Stimulated activated naive CD8-positive, alpha-beta T cell treated with anti-CD3 and anti-CD28 coated beads, Interleukin-15, Interleukin-2, amounts not matched to agents 100 ng/mL and 50 ng/mL, for 24 hours (primary cell): ENCODE measurements at regions not wholly inside any gene's neighbourhood (a gene's known extent, or its start where the extent isn't known, plus 50 kb on each side); places are given as distances from the start of the nearest gene placed in this dataset.
"Not testable (repeated sequence)": the region's sequence is repeated elsewhere in the genome, so short reads cannot be mapped to it uniquely, and the experiment has no call there.

ENCODE experiments used
- H3K27ac Mint-ChIP-seq: one replicate; pipeline ENCODE4 v1.8.0; 2021; ENCODE audit warnings: mild to moderate bottlenecking, mixed read lengths
- H3K27me3 Mint-ChIP-seq: one replicate; pipeline ENCODE4 v1.8.0; 2021; ENCODE audit warnings: mixed read lengths
- H3K36me3 Mint-ChIP-seq: one replicate; pipeline ENCODE4 v1.8.0; 2021; ENCODE audit warnings: low read depth, mixed read lengths
- H3K4me1 Mint-ChIP-seq: one replicate; pipeline ENCODE4 v1.8.0; 2021; ENCODE audit warnings: low read depth, mixed read lengths
- H3K4me3 Mint-ChIP-seq: one replicate; pipeline ENCODE4 v1.8.0; 2021; ENCODE audit warnings: mild to moderate bottlenecking, mixed read lengths
- H3K9me3 Mint-ChIP-seq: one replicate; pipeline ENCODE4 v1.8.0; 2021; ENCODE audit warnings: mixed read lengths

- H3K4me1 Mint-ChIP-seq = peaks cover 5% of the 10 kb centered on the region
- H3K36me3 Mint-ChIP-seq = peaks cover 37% of the 10 kb centered on the region
- H3K27me3 Mint-ChIP-seq = no peaks in the 10 kb centered on the region
- H3K27ac Mint-ChIP-seq = no peak overlapping the region
- H3K4me3 Mint-ChIP-seq = no peak overlapping the region
- no peaks in the 10 kb centered on the region for H3K9me3 Mint-ChIP-seq
These were observed 50.5 kb upstream of the CD99 start for GRCh38 chrX:2640436-2641150.

- Mint-ChIP-seq H3K27me3 (no peaks in the 10 kb centered on the region), H3K27ac (no peak overlapping the region), H3K4me1 (peaks cover 5% of the 10 kb centered on the region), H3K9me3 (no peaks in the 10 kb centered on the region), H3K4me3 (no peak overlapping the region), H3K36me3 (peaks cover 41% of the 10 kb centered on the region)
These were observed 52.8 kb upstream of the CD99 start for GRCh38 chrX:2638279-2638678.

DNA sequence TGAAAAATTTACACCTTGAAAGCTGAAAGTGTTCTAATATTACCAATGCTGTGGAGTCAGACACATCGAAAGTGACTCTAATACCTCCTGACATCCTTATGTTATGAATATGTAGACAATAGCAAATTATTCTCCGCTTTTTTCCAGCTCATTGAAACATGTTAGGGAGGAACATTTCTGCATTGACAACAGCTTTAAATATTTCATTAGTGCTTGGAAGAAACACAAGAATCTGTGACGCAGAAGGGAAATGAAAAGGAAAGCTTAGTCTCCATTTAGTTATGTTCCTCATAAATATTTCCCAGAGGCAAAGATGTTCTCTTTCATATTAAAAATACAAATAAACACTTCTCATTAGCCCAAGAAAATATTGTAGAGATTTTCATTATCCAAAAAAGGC, 55.8 kb upstream of the CD99 start:
- H3K27me3 Mint-ChIP-seq = no peaks in the 10 kb centered on the region
- H3K9me3 Mint-ChIP-seq = peaks cover 24% of the 10 kb centered on the region
- H3K4me1 Mint-ChIP-seq = peaks cover 19% of the 10 kb centered on the region
- H3K36me3 Mint-ChIP-seq = peaks cover 64% of the 10 kb centered on the region
- no peak overlapping the region for H3K4me3 Mint-ChIP-seq
- no peak overlapping the region for H3K27ac Mint-ChIP-seq

DNA sequence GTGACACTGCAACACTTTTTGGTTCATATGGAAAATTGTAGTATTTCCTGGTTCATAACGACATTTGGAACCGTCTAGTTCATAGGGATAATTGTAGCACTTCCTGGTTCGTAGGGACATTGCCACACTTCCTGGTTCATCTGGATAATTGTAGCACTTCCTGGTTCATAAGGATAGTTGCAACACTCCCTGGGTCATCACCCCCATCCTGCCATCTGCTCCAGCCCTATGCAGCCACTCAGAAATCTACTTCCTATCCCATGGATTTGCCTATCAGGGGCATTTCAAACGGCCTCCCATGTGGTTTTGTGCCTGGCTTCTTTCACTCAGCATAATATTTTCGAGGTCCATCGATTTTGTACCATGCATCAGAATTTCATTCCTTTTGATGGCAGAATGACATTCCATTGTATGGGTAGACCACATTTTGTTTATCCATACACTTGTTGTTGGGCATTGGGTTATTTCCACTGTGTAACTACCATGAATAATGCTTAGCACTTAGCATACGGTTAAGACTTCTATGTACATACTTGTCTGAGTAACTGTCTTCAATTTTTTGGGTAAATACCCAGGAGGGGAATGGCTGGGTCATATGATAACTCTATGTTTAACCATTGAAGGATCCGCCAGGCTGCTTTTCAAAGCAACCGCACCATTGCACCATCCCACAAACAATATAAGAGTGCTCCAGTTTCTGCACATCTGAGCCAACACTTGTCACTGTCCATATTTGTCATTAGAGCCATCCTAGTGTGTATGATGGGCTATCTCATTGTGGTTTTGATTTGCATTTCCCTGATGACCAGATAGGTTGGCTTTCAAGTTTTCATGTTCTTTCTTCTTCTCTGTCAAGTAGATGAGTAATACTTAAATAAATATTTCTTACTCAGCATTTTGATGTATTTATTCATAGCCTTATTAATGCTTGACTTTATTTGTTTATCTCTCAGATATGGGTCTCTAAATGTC, 58.3 kb upstream of the CD99 start:
- no peak overlapping the region for H3K4me3 Mint-ChIP-seq
- no peaks in the 10 kb centered on the region for H3K27me3 Mint-ChIP-seq
- H3K27ac Mint-ChIP-seq = peak overlapping the region; percentile 24
- H3K4me1 Mint-ChIP-seq = peaks cover 42% of the 10 kb centered on the region
- peaks cover 66% of the 10 kb centered on the region for H3K36me3 Mint-ChIP-seq
- peaks cover 41% of the 10 kb centered on the region for H3K9me3 Mint-ChIP-seq

GRCh38 chrX:2631743-2632532, 59.2 kb upstream of the CD99 start:
- Mint-ChIP-seq H3K9me3 (peaks cover 41% of the 10 kb centered on the region), H3K4me1 (peaks cover 48% of the 10 kb centered on the region), H3K27me3 (no peaks in the 10 kb centered on the region), H3K4me3 (peak overlapping the region; percentile 63), H3K36me3 (peaks cover 67% of the 10 kb centered on the region), H3K27ac (peak overlapping the region; percentile 97)

- Mint-ChIP-seq H3K4me3 (peak overlapping the region; percentile 63), H3K4me1 (peaks cover 48% of the 10 kb centered on the region), H3K9me3 (peaks cover 41% of the 10 kb centered on the region), H3K27ac (peak overlapping the region; percentile 97), H3K36me3 (peaks cover 72% of the 10 kb centered on the region)
- not testable (repeated sequence) for H3K27me3 Mint-ChIP-seq
These were observed 60.0 kb upstream of the CD99 start for GRCh38 chrX:2630935-2631742.

DNA sequence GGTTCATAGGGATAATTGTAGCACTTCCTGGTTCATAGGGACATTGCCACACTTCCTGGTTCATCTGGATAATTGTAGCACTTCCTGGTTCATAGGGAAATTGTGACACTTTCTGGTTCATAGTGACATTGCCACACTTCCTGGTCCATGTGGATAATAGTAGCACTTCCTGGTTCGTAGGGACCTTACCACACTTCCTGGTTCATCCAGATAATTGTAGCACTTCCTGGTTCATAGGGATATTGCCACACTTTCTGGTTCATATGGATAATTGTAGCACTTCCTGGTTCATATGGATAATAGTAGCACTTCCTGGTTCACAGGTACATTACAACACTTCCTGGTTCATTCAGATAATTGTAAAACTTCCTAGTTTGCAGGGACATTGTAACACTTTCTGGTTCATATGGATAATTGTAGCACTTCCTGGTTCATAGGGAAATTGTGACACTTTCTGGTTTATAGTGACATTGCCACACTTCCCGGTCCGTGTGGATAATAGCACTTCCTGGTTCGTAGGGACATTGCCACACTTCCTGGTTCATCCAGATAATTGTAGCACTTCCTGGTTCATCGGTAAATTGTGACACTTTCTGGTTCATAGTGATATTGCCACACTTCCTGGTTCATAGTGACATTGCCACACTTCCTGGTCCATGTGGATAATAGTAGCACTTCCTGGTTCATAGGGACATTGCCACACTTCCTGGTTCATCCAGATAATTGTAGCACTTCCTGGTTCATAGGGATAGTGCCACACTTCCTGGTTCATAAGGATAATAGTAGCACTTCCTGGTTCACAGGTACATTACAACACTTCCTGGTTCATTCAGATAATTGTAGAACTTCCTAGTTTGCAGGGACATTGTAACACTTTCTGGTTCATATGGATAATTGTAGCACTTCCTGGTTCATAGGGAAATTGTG, 60.8 kb upstream of the CD99 start:
- Mint-ChIP-seq H3K27ac (peak overlapping the region; percentile 97), H3K36me3 (peaks cover 77% of the 10 kb centered on the region), H3K9me3 (peaks cover 41% of the 10 kb centered on the region), H3K4me3 (peak overlapping the region; percentile 63), H3K4me1 (peaks cover 48% of the 10 kb centered on the region)
- H3K27me3 Mint-ChIP-seq = not testable (repeated sequence)

DNA sequence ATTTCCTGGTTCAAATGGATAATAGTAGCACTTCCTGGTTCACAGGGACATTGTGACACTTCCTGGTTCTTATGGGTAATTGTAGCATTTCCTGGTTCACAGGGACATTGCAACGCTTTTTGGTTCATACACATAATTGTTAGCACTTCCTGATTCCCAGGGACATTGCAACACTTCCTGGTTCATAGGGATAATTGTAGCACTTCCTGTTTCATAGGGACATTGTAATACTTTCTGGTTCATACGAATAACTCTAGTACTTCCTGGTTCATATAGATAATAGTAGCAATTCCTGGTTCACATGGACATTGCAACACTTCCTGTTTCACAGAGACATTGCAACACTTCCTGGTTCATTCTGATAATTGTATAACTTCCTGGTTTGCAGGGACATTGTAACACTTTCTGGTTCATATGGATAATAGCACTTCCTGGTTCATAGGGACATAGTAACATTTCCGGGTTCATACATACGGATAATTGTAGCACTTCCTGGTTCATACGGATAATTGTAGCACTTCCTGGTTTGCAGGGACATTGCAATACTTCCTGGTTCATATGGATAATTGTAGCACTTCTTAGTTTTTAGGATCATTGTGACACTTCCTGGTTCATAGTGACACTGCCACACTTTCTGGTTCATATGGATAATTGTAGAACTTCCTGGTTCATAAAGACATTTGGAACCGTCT, 61.6 kb upstream of the CD99 start:
- Mint-ChIP-seq H3K4me1 (peaks cover 48% of the 10 kb centered on the region), H3K4me3 (peak overlapping the region; percentile 63), H3K27ac (peak overlapping the region; percentile 97), H3K27me3 (no peaks in the 10 kb centered on the region), H3K36me3 (peaks cover 85% of the 10 kb centered on the region), H3K9me3 (peaks cover 41% of the 10 kb centered on the region)

DNA sequence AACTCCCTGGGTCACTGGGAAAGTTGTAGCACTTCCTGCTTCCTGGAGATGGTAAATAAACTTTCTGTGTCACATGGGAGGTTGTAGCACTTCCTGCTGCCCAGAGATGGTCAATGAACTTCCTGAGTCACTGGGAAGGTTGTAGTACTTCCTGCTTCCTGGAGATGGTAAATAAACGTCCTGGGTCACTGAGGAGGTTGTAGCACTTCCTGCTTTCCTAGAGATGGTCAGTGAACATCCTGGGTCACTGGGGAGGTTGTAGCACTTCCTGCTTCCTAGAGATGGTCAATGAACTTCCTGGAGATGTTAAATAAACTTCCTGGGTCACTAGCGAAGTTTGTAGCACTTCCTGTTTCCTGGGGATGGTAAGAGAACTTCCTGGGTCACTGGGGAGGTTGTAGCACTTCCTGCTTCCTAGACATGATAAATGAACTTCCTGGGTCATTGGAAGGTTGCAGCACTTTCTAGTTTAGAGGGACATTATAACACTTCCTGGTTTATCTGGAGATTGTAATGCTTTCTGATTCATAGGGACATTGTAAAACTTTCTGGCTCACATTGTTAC, 62.3 kb upstream of the CD99 start:
- peaks cover 48% of the 10 kb centered on the region for H3K4me1 Mint-ChIP-seq
- H3K9me3 Mint-ChIP-seq = peaks cover 41% of the 10 kb centered on the region

GRCh38 chrX:2627272-2627867, 63.7 kb upstream of the CD99 start:
- Mint-ChIP-seq H3K4me1 (peaks cover 44% of the 10 kb centered on the region), H3K9me3 (peaks cover 37% of the 10 kb centered on the region), H3K27ac (no peak overlapping the region), H3K36me3 (peaks cover 93% of the 10 kb centered on the region), H3K4me3 (no peak overlapping the region), H3K27me3 (no peaks in the 10 kb centered on the region)

More for the DNA sequence above, 62.3 kb upstream of the CD99 start:
- Mint-ChIP-seq H3K27me3 (no peaks in the 10 kb centered on the region), H3K27ac (peak overlapping the region; percentile 97), H3K36me3 (peaks cover 86% of the 10 kb centered on the region), H3K4me3 (no peak overlapping the region)

- peaks cover 88% of the 10 kb centered on the region for H3K36me3 Mint-ChIP-seq
- H3K27ac Mint-ChIP-seq = no peak overlapping the region
- H3K4me3 Mint-ChIP-seq = no peak overlapping the region
- H3K27me3 Mint-ChIP-seq = no peaks in the 10 kb centered on the region
- peaks cover 31% of the 10 kb centered on the region for H3K9me3 Mint-ChIP-seq
- peaks cover 43% of the 10 kb centered on the region for H3K4me1 Mint-ChIP-seq
These were observed 64.3 kb upstream of the CD99 start for GRCh38 chrX:2626750-2627149.

DNA sequence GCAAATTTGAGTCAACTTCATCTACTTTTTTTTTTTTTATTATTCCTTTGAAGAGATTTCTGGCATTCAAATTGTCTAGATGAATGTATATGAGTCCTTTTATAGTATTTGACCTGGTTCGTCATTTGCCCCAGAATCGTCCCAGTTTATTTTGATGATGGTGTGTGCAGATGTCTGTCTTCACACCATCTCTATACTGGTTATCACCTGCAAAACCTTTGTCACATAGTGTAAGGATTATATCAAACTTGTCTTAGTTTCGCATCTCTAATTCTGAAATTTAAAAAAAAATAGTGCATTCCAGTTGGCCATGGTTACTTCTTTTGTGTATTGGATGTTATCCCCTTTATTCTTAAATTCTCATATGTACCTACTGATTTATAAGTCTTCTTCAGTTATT, 70.5 kb upstream of the CD99 start:
- H3K9me3 Mint-ChIP-seq = no peaks in the 10 kb centered on the region
- no peak overlapping the region for H3K27ac Mint-ChIP-seq
- H3K4me3 Mint-ChIP-seq = no peak overlapping the region
- H3K36me3 Mint-ChIP-seq = peaks cover 82% of the 10 kb centered on the region
- no peaks in the 10 kb centered on the region for H3K27me3 Mint-ChIP-seq
- peaks cover 7% of the 10 kb centered on the region for H3K4me1 Mint-ChIP-seq
